ENCODE measurements at regions not wholly inside any gene's neighbourhood (a gene's known extent, or its start where the extent isn't known, plus 50 kb on each side); places are given as distances from the start of the nearest gene placed in this dataset.
"Not testable (repeated sequence)": the region's sequence is repeated elsewhere in the genome, so short reads cannot be mapped to it uniquely, and the experiment has no call there.

DNA sequence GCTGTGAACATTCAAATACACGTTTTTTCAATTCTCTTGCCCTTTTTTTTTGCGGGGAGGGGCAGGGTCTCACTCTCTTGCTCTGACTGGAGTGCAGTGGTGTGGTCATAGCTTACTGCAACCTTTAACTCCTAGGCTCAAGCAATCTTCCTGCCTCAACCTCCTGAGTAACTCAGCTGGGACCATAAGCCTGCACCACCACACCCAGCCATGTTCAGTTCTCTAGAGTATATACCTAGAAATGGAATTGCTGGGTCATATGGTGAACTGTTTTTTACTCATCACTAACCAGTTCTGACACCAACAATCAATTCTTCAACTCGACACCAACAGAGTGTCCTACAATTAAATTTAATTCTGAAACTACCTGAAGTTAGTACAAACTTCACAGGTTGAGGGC, 85.5 kb upstream of the ZNF169 start:
- Histone ChIP-seq H3K4me3 (ENCODE audit: low read length) (no peak overlapping the region), H3K36me3 (ENCODE audit: control insufficient read depth, low read depth, low read length) (peaks cover 43% of the 10 kb centered on the region), H3K27me3 (ENCODE audit: control insufficient read depth, insufficient read depth, low read length) (no peaks in the 10 kb centered on the region), H3K27ac (ENCODE audit: low read length) (no peak overlapping the region), H3K9me3 (ENCODE audit: control insufficient read depth, low read depth, low read length) (no peaks in the 10 kb centered on the region), H3K4me1 (ENCODE audit: control insufficient read depth, low read depth, low read length) (peaks cover 12% of the 10 kb centered on the region), H3K9ac (ENCODE audit: low read length) (no peak overlapping the region)

DNA sequence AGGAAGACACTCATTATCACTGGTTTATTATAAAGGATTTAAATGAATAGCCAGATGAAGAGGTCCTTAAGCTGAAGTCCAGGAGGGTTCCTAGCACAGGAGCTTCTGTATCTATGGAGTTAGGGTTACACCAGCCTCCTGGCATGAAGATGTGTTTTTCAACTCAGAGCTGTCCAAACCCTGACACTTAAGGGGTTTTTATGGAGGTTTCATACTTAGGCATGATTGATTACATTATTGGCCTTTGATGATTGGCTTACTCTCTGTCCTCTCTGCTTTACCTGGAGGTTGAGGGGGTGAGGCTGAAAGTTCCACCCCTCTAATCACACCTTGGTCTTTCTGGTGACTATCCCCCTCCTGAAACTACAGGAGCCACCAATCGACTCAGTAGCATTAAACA, 84.9 kb upstream of the ZNF169 start:
- Histone ChIP-seq H3K9me3 (ENCODE audit: control insufficient read depth, low read depth, low read length) (no peaks in the 10 kb centered on the region), H3K36me3 (ENCODE audit: control insufficient read depth, low read depth, low read length) (peaks cover 43% of the 10 kb centered on the region), H3K4me1 (ENCODE audit: control insufficient read depth, low read depth, low read length) (peaks cover 11% of the 10 kb centered on the region), H3K27ac (ENCODE audit: low read length) (no peak overlapping the region), H3K9ac (ENCODE audit: low read length) (no peak overlapping the region), H3K4me3 (ENCODE audit: low read length) (no peak overlapping the region), H3K27me3 (ENCODE audit: control insufficient read depth, insufficient read depth, low read length) (no peaks in the 10 kb centered on the region)

DNA sequence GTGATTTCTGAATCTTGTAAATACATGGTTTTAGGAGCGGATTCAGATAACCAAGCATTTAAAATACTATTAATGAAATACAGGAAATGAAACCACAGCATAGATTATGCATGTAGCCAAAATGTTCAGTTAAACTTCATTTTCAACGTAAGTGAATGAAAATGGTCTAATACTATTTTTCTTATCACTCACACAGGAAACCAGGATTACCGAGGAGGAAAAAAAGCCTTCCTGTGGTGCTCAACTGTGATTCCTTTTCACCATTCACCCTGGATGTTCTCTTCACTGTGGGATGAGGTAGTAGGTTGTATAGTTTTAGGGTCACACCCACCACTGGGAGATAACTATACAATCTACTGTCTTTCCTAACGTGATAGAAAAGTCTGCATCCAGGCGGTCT, 83.4 kb upstream of the ZNF169 start:
- peaks cover 40% of the 10 kb centered on the region for H3K36me3 ChIP-seq (ENCODE audit: control insufficient read depth, low read depth, low read length)
- H3K9ac ChIP-seq (ENCODE audit: low read length) = no peak overlapping the region
- H3K27ac ChIP-seq (ENCODE audit: low read length) = no peak overlapping the region
- H3K27me3 ChIP-seq (ENCODE audit: control insufficient read depth, insufficient read depth, low read length) = no peaks in the 10 kb centered on the region
- H3K4me1 ChIP-seq (ENCODE audit: control insufficient read depth, low read depth, low read length) = peaks cover 4% of the 10 kb centered on the region
- no peak overlapping the region for H3K4me3 ChIP-seq (ENCODE audit: low read length)
- H3K9me3 ChIP-seq (ENCODE audit: control insufficient read depth, low read depth, low read length) = no peaks in the 10 kb centered on the region

DNA sequence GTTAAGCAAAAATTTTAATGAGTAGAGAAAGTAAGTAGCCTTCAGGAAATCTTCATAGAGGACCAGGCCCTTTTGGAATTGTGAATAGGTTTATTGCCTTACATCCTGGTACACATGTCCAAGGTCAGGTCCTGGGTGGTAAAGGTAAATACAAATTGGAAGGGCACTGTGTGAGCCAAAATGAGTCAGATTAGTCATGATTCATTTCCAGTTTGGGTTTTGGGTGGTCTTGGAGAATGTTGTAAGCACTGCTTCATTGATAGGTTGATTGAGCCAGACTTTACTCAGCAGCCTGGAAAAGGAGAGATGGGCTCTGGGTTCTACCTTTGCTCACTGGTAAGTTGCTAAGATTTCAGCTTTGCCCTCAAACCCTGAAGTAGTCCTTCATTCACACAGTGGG, 82.5 kb upstream of the ZNF169 start:
- Histone ChIP-seq H3K27ac (ENCODE audit: low read length) (no peak overlapping the region), H3K36me3 (ENCODE audit: control insufficient read depth, low read depth, low read length) (peaks cover 40% of the 10 kb centered on the region), H3K9ac (ENCODE audit: low read length) (no peak overlapping the region), H3K27me3 (ENCODE audit: control insufficient read depth, insufficient read depth, low read length) (no peaks in the 10 kb centered on the region), H3K9me3 (ENCODE audit: control insufficient read depth, low read depth, low read length) (no peaks in the 10 kb centered on the region), H3K4me3 (ENCODE audit: low read length) (no peak overlapping the region), H3K4me1 (ENCODE audit: control insufficient read depth, low read depth, low read length) (peaks cover 4% of the 10 kb centered on the region)

DNA sequence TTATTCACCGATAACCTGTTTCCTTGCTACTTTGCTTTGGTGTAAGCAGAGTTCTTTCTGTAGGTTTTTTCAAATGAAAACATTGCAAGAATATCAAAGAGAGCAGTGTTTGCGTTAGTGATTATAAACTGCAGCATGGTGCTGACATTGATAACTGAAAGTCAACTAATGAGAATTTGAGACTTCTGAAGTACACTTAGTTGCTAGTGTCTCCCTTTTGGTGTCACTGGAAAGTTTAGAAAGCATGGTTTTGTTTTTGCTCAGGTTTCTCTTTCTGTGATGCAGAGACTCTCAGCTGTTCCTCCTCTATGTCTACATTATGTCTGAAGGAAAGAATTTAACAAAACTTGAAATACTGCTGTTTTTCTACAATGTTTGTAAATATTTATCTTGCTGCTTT, 80.2 kb upstream of the ZNF169 start:
- Histone ChIP-seq H3K27ac (ENCODE audit: low read length) (no peak overlapping the region), H3K4me3 (ENCODE audit: low read length) (no peak overlapping the region), H3K36me3 (ENCODE audit: control insufficient read depth, low read depth, low read length) (peaks cover 31% of the 10 kb centered on the region), H3K27me3 (ENCODE audit: control insufficient read depth, insufficient read depth, low read length) (no peaks in the 10 kb centered on the region), H3K4me1 (ENCODE audit: control insufficient read depth, low read depth, low read length) (no peaks in the 10 kb centered on the region), H3K9me3 (ENCODE audit: control insufficient read depth, low read depth, low read length) (no peaks in the 10 kb centered on the region), H3K9ac (ENCODE audit: low read length) (no peak overlapping the region)

DNA sequence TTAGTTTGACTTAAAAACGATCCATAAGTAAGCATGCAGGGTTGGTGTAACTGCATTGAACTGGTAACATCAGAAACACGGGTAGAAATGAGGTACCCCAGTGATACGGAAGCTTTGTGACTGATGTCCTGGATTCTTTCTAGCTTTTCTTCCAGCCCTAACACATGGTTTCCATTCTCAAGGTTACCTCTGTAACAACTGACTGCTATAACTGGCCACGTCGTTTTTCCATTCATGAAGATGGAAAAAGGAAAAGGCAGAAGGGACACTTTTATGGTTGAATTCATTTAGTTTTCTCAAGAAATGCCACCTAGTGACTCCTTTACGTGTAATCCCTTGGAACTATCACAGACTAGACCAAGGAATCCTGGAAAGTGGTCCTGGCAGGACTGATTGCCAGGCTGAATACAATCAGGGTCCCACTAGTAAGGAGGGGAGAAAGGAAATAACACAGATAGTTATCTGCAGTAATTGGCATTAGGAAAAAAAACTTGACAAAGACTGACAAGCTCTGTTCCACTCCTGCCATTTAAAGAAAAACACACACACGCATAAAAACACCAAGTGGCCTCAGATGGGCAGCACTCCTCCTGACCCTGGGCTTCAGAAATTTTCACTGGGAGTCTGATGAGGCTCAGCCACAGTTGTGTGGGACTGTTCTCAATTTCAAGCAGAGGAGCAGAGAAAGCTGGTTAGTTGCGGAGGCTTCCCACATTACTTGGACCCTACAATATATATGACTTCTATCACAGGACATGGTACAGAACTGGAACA, 77.5 kb upstream of the ZNF169 start:
- no peaks in the 10 kb centered on the region for H3K4me1 ChIP-seq (ENCODE audit: control insufficient read depth, low read depth, low read length)
- no peak overlapping the region for H3K27ac ChIP-seq (ENCODE audit: low read length)
- peaks cover 9% of the 10 kb centered on the region for H3K36me3 ChIP-seq (ENCODE audit: control insufficient read depth, low read depth, low read length)
- no peak overlapping the region for H3K4me3 ChIP-seq (ENCODE audit: low read length)
- H3K27me3 ChIP-seq (ENCODE audit: control insufficient read depth, insufficient read depth, low read length) = no peaks in the 10 kb centered on the region
- H3K9ac ChIP-seq (ENCODE audit: low read length) = no peak overlapping the region
- H3K9me3 ChIP-seq (ENCODE audit: control insufficient read depth, low read depth, low read length) = no peaks in the 10 kb centered on the region

DNA sequence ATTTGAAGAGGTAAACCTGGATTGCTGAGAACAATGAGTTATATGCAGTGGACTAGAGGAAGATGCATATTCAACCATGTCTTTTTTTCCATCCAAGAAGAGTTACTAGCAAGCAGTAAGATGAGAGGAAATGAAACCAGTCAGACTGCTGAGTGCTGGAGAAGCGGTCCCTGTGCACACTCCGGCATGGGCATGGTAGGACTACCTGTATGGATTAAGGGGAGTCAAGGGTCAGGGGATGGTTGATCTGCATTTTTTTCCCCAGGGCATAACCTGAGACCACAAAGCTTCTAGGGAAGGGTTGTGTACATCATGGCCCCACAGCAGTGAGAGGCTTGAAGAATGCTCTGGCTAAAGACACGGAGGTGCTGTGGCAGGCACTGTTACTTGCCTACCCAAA, 76.6 kb upstream of the ZNF169 start:
- H3K9me3 ChIP-seq (ENCODE audit: control insufficient read depth, low read depth, low read length) = no peaks in the 10 kb centered on the region
- no peak overlapping the region for H3K4me3 ChIP-seq (ENCODE audit: low read length)
- H3K36me3 ChIP-seq (ENCODE audit: control insufficient read depth, low read depth, low read length) = no peaks in the 10 kb centered on the region
- H3K9ac ChIP-seq (ENCODE audit: low read length) = no peak overlapping the region
- H3K27me3 ChIP-seq (ENCODE audit: control insufficient read depth, insufficient read depth, low read length) = no peaks in the 10 kb centered on the region
- H3K4me1 ChIP-seq (ENCODE audit: control insufficient read depth, low read depth, low read length) = no peaks in the 10 kb centered on the region
- H3K27ac ChIP-seq (ENCODE audit: low read length) = no peak overlapping the region

DNA sequence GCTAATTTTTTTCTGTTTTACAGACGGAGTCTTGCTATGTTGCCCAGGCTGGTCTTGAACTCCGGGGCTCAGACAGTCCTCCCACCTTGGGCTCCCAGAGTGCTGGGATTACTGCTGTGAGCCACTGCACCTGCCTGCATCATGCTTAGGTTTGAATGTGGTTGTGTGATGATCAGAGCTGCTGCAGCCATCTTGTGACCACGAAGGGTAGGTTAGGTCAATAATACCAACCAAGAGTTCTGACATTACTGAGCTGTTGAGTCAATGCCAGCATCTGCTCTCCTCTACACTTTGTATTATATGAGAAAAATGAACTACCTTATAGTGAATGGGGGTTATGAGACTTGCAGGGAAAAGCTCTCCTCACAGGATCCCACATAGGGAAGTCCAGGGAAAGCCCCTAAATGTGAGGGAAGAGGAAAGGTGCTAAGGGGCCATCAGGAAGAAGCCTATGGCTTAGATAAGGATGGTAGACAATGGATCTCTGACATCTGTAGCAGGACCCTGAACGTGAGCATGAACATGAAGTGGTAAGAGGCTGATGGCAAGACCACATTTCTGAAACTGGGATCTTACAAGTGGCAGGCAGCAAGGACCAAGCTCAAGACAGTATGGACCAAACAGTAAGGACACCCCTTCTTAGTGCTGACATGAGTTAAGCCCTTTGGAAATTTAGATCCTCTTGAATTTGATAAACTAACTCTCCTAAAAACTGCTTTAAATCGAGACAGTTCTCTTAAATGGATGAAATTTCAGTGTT, 75.7 kb upstream of the ZNF169 start:
- Histone ChIP-seq H3K27me3 (ENCODE audit: control insufficient read depth, insufficient read depth, low read length) (no peaks in the 10 kb centered on the region), H3K27ac (ENCODE audit: low read length) (no peak overlapping the region), H3K9ac (ENCODE audit: low read length) (no peak overlapping the region), H3K4me1 (ENCODE audit: control insufficient read depth, low read depth, low read length) (no peaks in the 10 kb centered on the region), H3K9me3 (ENCODE audit: control insufficient read depth, low read depth, low read length) (no peaks in the 10 kb centered on the region), H3K4me3 (ENCODE audit: low read length) (no peak overlapping the region), H3K36me3 (ENCODE audit: control insufficient read depth, low read depth, low read length) (no peaks in the 10 kb centered on the region)

DNA sequence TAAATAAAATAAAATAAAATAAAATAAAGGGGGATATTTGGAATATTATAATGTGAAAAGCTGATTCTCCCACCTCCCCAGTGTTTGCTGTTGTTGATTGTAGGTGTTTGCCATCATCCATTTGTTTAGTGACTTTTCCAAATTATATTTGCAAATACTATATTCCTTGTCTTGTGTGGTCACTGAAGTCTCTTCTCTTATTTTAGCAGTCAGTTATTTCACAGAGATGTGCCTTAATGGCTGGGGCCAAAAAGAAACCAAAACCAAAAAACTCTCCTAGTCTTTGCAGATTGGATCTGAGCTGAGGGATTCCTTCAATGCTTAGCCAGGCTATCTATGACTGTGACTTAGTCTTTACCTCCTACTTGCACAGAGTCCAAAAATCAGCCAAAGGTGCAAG, 70.9 kb upstream of the ZNF169 start:
- Histone ChIP-seq H3K27ac (ENCODE audit: low read length) (no peak overlapping the region), H3K4me3 (ENCODE audit: low read length) (no peak overlapping the region), H3K27me3 (ENCODE audit: control insufficient read depth, insufficient read depth, low read length) (no peaks in the 10 kb centered on the region), H3K4me1 (ENCODE audit: control insufficient read depth, low read depth, low read length) (no peaks in the 10 kb centered on the region), H3K36me3 (ENCODE audit: control insufficient read depth, low read depth, low read length) (no peaks in the 10 kb centered on the region), H3K9ac (ENCODE audit: low read length) (no peak overlapping the region), H3K9me3 (ENCODE audit: control insufficient read depth, low read depth, low read length) (no peaks in the 10 kb centered on the region)

DNA sequence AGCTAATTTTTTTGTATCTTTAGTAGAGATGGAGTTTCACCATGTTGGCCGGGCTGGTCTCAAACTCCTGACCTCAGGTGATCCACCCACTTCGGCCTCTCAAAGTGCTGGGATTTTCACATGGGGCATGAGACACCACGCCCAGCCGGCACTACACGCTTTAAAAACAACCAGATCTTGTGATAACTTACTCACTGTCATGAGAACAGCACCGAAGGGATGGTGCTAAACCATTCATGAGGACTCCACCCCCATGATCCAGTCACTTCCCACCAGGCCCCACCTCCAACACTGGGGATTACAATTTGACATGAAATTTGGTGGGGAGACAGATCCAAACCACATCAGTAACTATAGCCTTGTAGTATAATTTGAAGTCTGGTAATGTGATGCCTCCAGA, 67.4 kb upstream of the ZNF169 start:
- H3K4me3 ChIP-seq (ENCODE audit: low read length); H3K9me3 ChIP-seq (ENCODE audit: control insufficient read depth, low read depth, low read length); H3K27me3 ChIP-seq (ENCODE audit: control insufficient read depth, insufficient read depth, low read length); H3K27ac ChIP-seq (ENCODE audit: low read length); H3K36me3 ChIP-seq (ENCODE audit: control insufficient read depth, low read depth, low read length); H3K9ac ChIP-seq (ENCODE audit: low read length); H3K4me1 ChIP-seq (ENCODE audit: control insufficient read depth, low read depth, low read length): not testable (repeated sequence)

DNA sequence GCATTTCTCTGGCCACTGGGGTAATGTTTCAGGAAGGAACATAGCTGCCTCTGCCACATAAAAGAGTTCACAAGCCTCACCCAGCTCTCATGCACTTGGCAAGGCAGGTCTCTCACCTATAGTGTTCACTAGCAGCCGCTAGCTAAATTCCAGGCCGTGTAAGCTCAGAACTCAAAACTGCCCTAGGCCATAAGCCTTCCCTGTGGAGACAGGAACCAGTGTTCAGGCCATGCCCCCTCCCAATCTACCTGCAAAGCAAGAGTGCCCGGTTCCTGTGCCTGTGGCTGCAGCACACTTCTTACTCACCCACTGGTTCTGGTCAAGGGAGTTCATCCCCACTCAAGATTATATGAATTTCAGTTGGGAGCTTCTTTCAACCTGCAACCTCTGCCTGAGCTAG, 60.7 kb upstream of the ZNF169 start:
- H3K9me3 ChIP-seq (ENCODE audit: control insufficient read depth, low read depth, low read length) = peaks cover 4% of the 10 kb centered on the region
- no peak overlapping the region for H3K9ac ChIP-seq (ENCODE audit: low read length)
- H3K36me3 ChIP-seq (ENCODE audit: control insufficient read depth, low read depth, low read length) = no peaks in the 10 kb centered on the region
- no peaks in the 10 kb centered on the region for H3K4me1 ChIP-seq (ENCODE audit: control insufficient read depth, low read depth, low read length)
- no peak overlapping the region for H3K27ac ChIP-seq (ENCODE audit: low read length)
- H3K27me3 ChIP-seq (ENCODE audit: control insufficient read depth, insufficient read depth, low read length) = no peaks in the 10 kb centered on the region
- no peak overlapping the region for H3K4me3 ChIP-seq (ENCODE audit: low read length)

DNA sequence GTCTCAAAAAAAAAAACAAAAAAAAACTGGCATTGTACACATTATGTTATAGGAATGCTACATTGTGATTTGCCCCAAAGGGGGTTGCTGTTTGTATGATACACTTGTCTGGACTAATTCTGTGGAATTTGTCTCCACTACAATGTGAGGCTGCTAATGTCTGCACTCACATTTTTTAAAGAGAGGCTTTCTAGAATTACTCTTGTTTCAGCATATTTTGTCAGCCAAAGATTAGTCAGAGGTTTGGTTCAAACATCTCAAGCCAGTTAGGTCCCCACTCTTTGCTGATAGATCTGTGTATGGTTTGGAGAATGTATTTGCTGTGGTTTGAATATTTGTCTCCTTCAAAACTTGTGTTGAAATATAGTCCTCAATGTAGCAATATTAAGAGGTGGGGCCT, 59.3 kb upstream of the ZNF169 start:
- Histone ChIP-seq H3K36me3 (ENCODE audit: control insufficient read depth, low read depth, low read length) (no peaks in the 10 kb centered on the region), H3K27me3 (ENCODE audit: control insufficient read depth, insufficient read depth, low read length) (no peaks in the 10 kb centered on the region), H3K4me3 (ENCODE audit: low read length) (no peak overlapping the region), H3K9me3 (ENCODE audit: control insufficient read depth, low read depth, low read length) (peaks cover 4% of the 10 kb centered on the region), H3K9ac (ENCODE audit: low read length) (no peak overlapping the region), H3K4me1 (ENCODE audit: control insufficient read depth, low read depth, low read length) (no peaks in the 10 kb centered on the region), H3K27ac (ENCODE audit: low read length) (no peak overlapping the region)
